ENCODE measurements at regions not wholly inside any gene's neighbourhood (a gene's known extent, or its start where the extent isn't known, plus 50 kb on each side); places are given as distances from the start of the nearest gene placed in this dataset.
"Not testable (repeated sequence)": the region's sequence is repeated elsewhere in the genome, so short reads cannot be mapped to it uniquely, and the experiment has no call there.

- DNase-seq (ENCODE audit: low read depth in 3 of 3), result no peak
Observed at GRCh38 chr9:110093871-110094270, 114.1 kb downstream of the C9orf152 start.

GRCh38 chr9:110095161-110095595 is 112.8 kb downstream of the C9orf152 start:
- no peak for DNase-seq (ENCODE audit: low read depth in 3 of 3)

GRCh38 chr9:110095776-110096175 is 112.2 kb downstream of the C9orf152 start:
- DNase-seq (ENCODE audit: low read depth in 3 of 3), result no peak

- not testable (repeated sequence) for DNase-seq (ENCODE audit: low read depth in 3 of 3)
Observed at GRCh38 chr9:110096674-110097073, 111.3 kb downstream of the C9orf152 start.

- DNase-seq (ENCODE audit: low read depth in 3 of 3), result no peak
Observed at GRCh38 chr9:110099236-110100095, 108.5 kb downstream of the C9orf152 start.

GRCh38 chr9:110101531-110102161 is 106.3 kb downstream of the C9orf152 start:
- no peak for DNase-seq (ENCODE audit: low read depth in 3 of 3)

GRCh38 chr9:110103257-110103656 is 104.7 kb downstream of the C9orf152 start:
- DNase-seq (ENCODE audit: low read depth in 3 of 3), result no peak

GRCh38 chr9:110104261-110104809 is 103.6 kb downstream of the C9orf152 start:
- DNase-seq (ENCODE audit: low read depth in 3 of 3), result no peak

GRCh38 chr9:110105107-110105506 is 102.9 kb downstream of the C9orf152 start:
- no peak for DNase-seq (ENCODE audit: low read depth in 3 of 3)

- DNase-seq (ENCODE audit: low read depth in 3 of 3), result no peak
Observed at GRCh38 chr9:110106661-110107060, 101.3 kb downstream of the C9orf152 start.

- DNase-seq (ENCODE audit: low read depth in 3 of 3), result no peak
Observed at GRCh38 chr9:110109333-110110092, 98.4 kb downstream of the C9orf152 start.

- no peak for DNase-seq (ENCODE audit: low read depth in 3 of 3)
Observed at GRCh38 chr9:110110154-110110553, 97.8 kb downstream of the C9orf152 start.

- no peak for DNase-seq (ENCODE audit: low read depth in 3 of 3)
Observed at GRCh38 chr9:110111868-110112267, 96.1 kb downstream of the C9orf152 start.

GRCh38 chr9:110112792-110113191 is 95.2 kb downstream of the C9orf152 start:
- no peak for DNase-seq (ENCODE audit: low read depth in 3 of 3)

- DNase-seq (ENCODE audit: low read depth in 3 of 3), result no peak
Observed at GRCh38 chr9:110114086-110114858, 93.7 kb downstream of the C9orf152 start.

GRCh38 chr9:110114859-110115201 is 93.1 kb downstream of the C9orf152 start:
- no peak for DNase-seq (ENCODE audit: low read depth in 3 of 3)

- no peak for DNase-seq (ENCODE audit: low read depth in 3 of 3)
Observed at GRCh38 chr9:110115341-110115820, 92.6 kb downstream of the C9orf152 start.

GRCh38 chr9:110115826-110116542 is 92.0 kb downstream of the C9orf152 start:
- no peak for DNase-seq (ENCODE audit: low read depth in 3 of 3)

GRCh38 chr9:110116543-110116885 is 91.4 kb downstream of the C9orf152 start:
- DNase-seq (ENCODE audit: low read depth in 3 of 3), result no peak

GRCh38 chr9:110121170-110121569 is 86.8 kb downstream of the C9orf152 start:
- no peak for DNase-seq (ENCODE audit: low read depth in 3 of 3)
